Natural killer cell treated with Interleukin-12 subunit alpha and Interleukin-12 subunit beta and Interleukin-15 and Interleukin-18, amount 100 ng/mL, for 72 hours (primary cell): ENCODE measurements at regions not wholly inside any gene's neighbourhood (a gene's known extent, or its start where the extent isn't known, plus 50 kb on each side); places are given as distances from the start of the nearest gene placed in this dataset.
"Not testable (repeated sequence)": the region's sequence is repeated elsewhere in the genome, so short reads cannot be mapped to it uniquely, and the experiment has no call there.

ENCODE experiments used
- ATAC-seq, 2 donors: fragments of 150-1000 bp; cut with Tn5 transposase in 1 of 2; sonication (Bioruptor Pico), chemical (Tn5 transposase) in 1 of 2; 2 replicates each; pipeline ENCODE4 v1.10.0; 2021
- DNase-seq: peaks from one replicate; pipeline ENCODE4 v3.0.0; 2022; ENCODE audit warnings: low spot score
- H3K27ac Mint-ChIP-seq, 2 donors: 1 replicate in 1 of 2; 2 replicates in 1 of 2; pipeline ENCODE4 v1.8.0; 2022; ENCODE audit warnings: mixed read lengths in 2 of 2, mild to moderate bottlenecking in 1 of 2, moderate library complexity in 1 of 2
- H3K27me3 Mint-ChIP-seq, 2 donors: 1 replicate in 1 of 2; 2 replicates in 1 of 2; pipeline ENCODE4 v1.8.0; 2022; ENCODE audit warnings: mixed read lengths in 2 of 2
- H3K36me3 Mint-ChIP-seq: one replicate; pipeline ENCODE4 v1.8.0; 2022; ENCODE audit warnings: mixed read lengths
- H3K4me1 Mint-ChIP-seq, 2 donors: 1 replicate in 1 of 2; 2 replicates in 1 of 2; pipeline ENCODE4 v1.8.0; 2022; ENCODE audit warnings: low read depth in 2 of 2, mixed read lengths in 2 of 2, mild to moderate bottlenecking in 1 of 2
- H3K4me3 Mint-ChIP-seq: one replicate; pipeline ENCODE4 v1.8.0; 2022; ENCODE audit warnings: mixed read lengths
- H3K9me3 Mint-ChIP-seq: 2 replicates; pipeline ENCODE4 v1.8.0; 2022; ENCODE audit warnings: mixed read lengths

DNA sequence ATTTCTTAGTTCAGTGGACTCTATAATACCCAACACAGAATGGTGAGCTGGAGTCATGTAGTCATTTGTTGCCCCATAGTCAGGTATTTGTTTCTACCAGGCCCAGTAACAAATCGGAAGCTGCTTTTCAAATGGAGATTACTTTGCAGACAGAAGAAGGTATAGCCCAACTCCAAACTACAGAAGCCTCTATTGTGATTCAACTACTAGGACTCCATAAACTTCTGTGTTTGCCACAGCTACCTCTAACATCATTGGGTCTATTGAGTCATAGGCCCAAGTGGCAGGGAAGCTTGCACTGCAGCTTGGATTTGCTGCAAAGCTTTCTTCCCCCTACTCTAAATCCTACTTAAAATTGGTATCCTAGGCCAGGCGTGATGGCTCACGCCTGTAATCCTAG lies 148.8 kb upstream of the STK26 start:
- Mint-ChIP-seq H3K27me3 (peaks cover 0 to 13% of the 10 kb centered on the region in 2 donors), H3K4me3 (no peak overlapping the region), H3K4me1 (no peaks in the 10 kb centered on the region), H3K36me3 (no peaks in the 10 kb centered on the region), H3K9me3 (no peaks in the 10 kb centered on the region), H3K27ac (no peak overlapping the region)
- DNase-seq (no peak), ATAC-seq (no peak)

- H3K4me3 Mint-ChIP-seq, H3K36me3 Mint-ChIP-seq, H3K4me1 Mint-ChIP-seq, H3K27ac Mint-ChIP-seq, ATAC-seq, DNase-seq, H3K9me3 Mint-ChIP-seq: not testable (repeated sequence)
- H3K27me3 Mint-ChIP-seq = peaks cover 0 to 20% of the 10 kb centered on the region in 2 donors
Observed at GRCh38 chrX:131875827-131876226, 147.3 kb upstream of the STK26 start.

DNA sequence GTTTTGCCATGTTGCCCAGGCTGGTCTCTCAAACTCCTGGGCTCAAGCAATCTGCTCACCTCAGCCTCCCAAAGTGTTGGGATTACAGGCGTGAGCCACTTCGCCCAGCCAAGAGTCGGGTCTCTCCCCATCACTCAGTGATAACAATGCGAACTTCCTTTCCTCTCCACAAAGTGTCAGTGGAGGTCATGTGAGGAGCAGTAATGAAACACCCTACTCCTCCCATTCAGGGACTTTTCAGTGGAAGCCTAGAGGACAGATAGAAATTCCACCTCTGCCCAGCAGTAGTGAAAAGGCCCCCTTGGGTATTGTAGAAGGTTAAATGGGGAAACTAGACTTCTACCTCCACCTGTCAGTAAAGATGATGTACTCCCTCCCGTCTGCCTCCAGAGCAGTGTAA lies 141.9 kb upstream of the STK26 start:
- Mint-ChIP-seq H3K36me3 (no peaks in the 10 kb centered on the region), H3K9me3 (no peaks in the 10 kb centered on the region), H3K27me3 (peaks cover 0 to 28% of the 10 kb centered on the region in 2 donors), H3K27ac (no peak overlapping the region), H3K4me1 (no peaks in the 10 kb centered on the region), H3K4me3 (no peak overlapping the region)
- DNase-seq (no peak), ATAC-seq (no peak)

DNA sequence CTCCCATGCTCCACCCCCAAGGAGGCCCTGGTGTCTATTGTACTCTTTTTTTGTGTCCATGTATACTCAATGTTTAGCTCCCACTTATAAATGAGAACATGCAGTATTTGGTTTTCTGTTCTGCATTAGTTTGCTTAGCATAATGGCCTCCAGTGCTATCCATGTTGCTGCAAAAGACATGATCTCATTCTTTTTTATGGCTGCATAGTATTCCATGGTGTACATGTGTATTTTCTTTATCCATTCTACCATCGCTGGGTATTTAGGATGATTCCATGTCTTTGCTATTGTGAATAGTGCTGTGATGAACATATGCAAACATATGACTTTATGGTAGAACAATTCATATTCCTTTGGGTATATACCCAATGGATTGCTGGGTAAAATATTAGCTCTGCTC lies 138.1 kb upstream of the STK26 start:
- ATAC-seq, H3K27ac Mint-ChIP-seq: not testable (repeated sequence)

GRCh38 chrX:131893857-131894256 lies 129.2 kb upstream of the STK26 start:
- ATAC-seq, DNase-seq, H3K9me3 Mint-ChIP-seq, H3K4me3 Mint-ChIP-seq, H3K36me3 Mint-ChIP-seq, H3K27ac Mint-ChIP-seq, H3K4me1 Mint-ChIP-seq: not testable (repeated sequence)
- peaks cover 6 to 20% of the 10 kb centered on the region in 2 donors for H3K27me3 Mint-ChIP-seq

More for the DNA sequence above, 138.1 kb upstream of the STK26 start:
- H3K36me3 Mint-ChIP-seq, H3K4me1 Mint-ChIP-seq, H3K4me3 Mint-ChIP-seq, DNase-seq, H3K9me3 Mint-ChIP-seq: not testable (repeated sequence)
- peaks cover 0 to 20% of the 10 kb centered on the region in 2 donors for H3K27me3 Mint-ChIP-seq

- no peak overlapping the region for H3K4me3 Mint-ChIP-seq
- peaks cover 6 to 24% of the 10 kb centered on the region in 2 donors for H3K27me3 Mint-ChIP-seq
- ATAC-seq (no peak), DNase-seq (no peak)
- no peaks in the 10 kb centered on the region for H3K4me1 Mint-ChIP-seq
- H3K9me3 Mint-ChIP-seq = no peaks in the 10 kb centered on the region
- no peak overlapping the region for H3K27ac Mint-ChIP-seq
- H3K36me3 Mint-ChIP-seq = no peaks in the 10 kb centered on the region
Observed at GRCh38 chrX:131894995-131895394, 128.1 kb upstream of the STK26 start.

GRCh38 chrX:131895807-131896206 lies 127.3 kb upstream of the STK26 start:
- Mint-ChIP-seq H3K9me3 (no peaks in the 10 kb centered on the region), H3K36me3 (no peaks in the 10 kb centered on the region), H3K27ac (no peak overlapping the region), H3K4me1 (no peaks in the 10 kb centered on the region), H3K4me3 (no peak overlapping the region), H3K27me3 (peaks cover 6 to 22% of the 10 kb centered on the region in 2 donors)
- ATAC-seq (no peak), DNase-seq (no peak)

GRCh38 chrX:131901546-131901945 lies 121.6 kb upstream of the STK26 start:
- H3K36me3 Mint-ChIP-seq = no peaks in the 10 kb centered on the region
- no peak overlapping the region for H3K4me3 Mint-ChIP-seq
- no peak for ATAC-seq
- H3K4me1 Mint-ChIP-seq = no peaks in the 10 kb centered on the region
- no peak overlapping the region for H3K27ac Mint-ChIP-seq
- H3K9me3 Mint-ChIP-seq = no peaks in the 10 kb centered on the region
- DNase-seq = no peak
- peaks cover 6 to 24% of the 10 kb centered on the region in 2 donors for H3K27me3 Mint-ChIP-seq

DNA sequence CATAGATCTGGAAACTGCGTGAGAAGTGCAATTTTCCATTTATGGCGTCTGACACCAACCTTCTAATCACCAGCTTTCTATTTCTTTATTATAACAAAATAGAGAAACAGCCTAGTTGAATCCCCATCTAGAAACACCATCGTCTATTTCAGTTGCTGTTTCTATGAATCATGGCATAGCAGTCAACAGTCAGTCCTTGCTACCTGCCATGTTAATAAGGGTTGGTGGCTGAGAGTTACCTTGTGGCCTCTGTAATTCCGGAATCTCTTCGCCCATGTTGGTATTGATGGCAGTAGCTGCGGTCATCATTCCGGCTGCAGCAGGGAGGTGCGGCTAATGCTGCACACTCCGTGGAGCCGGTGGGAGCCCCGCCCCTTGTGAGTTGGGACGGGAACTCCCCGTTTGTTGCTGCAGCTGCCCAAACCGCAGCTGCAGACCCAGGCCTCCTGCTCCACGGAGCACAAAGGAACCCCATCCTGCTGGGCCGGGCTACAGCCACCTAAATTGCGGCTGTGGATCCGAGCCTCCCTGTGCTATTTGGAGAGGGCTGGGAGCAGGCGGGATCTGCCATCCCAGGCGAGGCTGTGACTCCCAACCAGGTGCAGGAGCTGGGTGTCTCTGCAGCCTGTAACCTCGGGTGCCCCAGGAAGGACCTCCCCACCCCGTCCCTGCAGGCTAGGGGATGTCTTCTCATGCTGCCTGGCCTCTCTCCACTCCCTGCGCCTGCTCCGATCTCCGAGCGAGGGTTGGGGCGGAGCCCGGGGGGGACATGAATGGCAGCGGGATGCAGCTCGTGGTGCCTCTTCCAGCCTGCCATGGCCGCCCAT lies 115.4 kb upstream of the STK26 start:
- Mint-ChIP-seq H3K4me1 (no peaks in the 10 kb centered on the region), H3K4me3 (no peak overlapping the region), H3K9me3 (no peaks in the 10 kb centered on the region), H3K36me3 (no peaks in the 10 kb centered on the region), H3K27ac (no peak overlapping the region), H3K27me3 (peaks cover 0 to 27% of the 10 kb centered on the region in 2 donors)
- DNase-seq = no peak
- ATAC-seq = no peak

- no peak overlapping the region for H3K27ac Mint-ChIP-seq
- H3K4me1 Mint-ChIP-seq = no peaks in the 10 kb centered on the region
- H3K27me3 Mint-ChIP-seq = peaks cover 0 to 24% of the 10 kb centered on the region in 2 donors
- no peaks in the 10 kb centered on the region for H3K9me3 Mint-ChIP-seq
- no peak overlapping the region for H3K4me3 Mint-ChIP-seq
- ATAC-seq = no peak
- no peak for DNase-seq
- no peaks in the 10 kb centered on the region for H3K36me3 Mint-ChIP-seq
Observed at GRCh38 chrX:131910586-131910985, 112.5 kb upstream of the STK26 start.

GRCh38 chrX:131915488-131915887 lies 107.6 kb upstream of the STK26 start:
- no peak overlapping the region for H3K27ac Mint-ChIP-seq
- H3K4me1 Mint-ChIP-seq = peaks cover under 1 to 2% of the 10 kb centered on the region in 2 donors
- peaks cover 0 to 22% of the 10 kb centered on the region in 2 donors for H3K27me3 Mint-ChIP-seq
- no peaks in the 10 kb centered on the region for H3K9me3 Mint-ChIP-seq
- no peak overlapping the region for H3K4me3 Mint-ChIP-seq
- no peak for ATAC-seq
- H3K36me3 Mint-ChIP-seq = no peaks in the 10 kb centered on the region
- DNase-seq = no peak

- no peaks in the 10 kb centered on the region for H3K36me3 Mint-ChIP-seq
- DNase-seq (no peak), ATAC-seq (no peak)
- H3K27ac Mint-ChIP-seq = no peak overlapping the region
- no peak overlapping the region for H3K4me3 Mint-ChIP-seq
- peaks cover 0 to 18% of the 10 kb centered on the region in 2 donors for H3K27me3 Mint-ChIP-seq
- H3K4me1 Mint-ChIP-seq = peaks cover 3 to 8% of the 10 kb centered on the region in 2 donors
- no peaks in the 10 kb centered on the region for H3K9me3 Mint-ChIP-seq
Observed at GRCh38 chrX:131917588-131917987, 105.5 kb upstream of the STK26 start.

DNA sequence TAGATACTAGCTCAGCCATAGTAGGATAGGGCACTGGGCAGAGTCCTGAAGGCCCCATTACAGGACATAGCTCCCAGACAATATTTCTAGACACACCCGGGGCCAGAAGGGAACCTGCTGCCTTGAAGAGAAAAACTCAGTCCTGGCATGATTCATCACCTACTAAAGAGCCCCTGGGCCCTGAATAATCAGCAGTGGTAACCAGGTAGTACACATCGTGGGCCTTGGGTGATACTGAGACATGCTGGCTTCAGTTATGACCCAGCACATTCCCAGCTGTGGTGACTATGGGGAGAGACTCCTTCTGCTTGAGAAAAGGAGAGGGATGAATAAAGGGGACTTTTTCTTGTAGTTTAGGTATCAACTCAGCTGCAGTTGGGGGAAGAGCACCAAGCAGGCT lies 104.3 kb upstream of the STK26 start:
- Mint-ChIP-seq H3K27me3 (peaks cover 0 to 16% of the 10 kb centered on the region in 2 donors), H3K9me3 (no peaks in the 10 kb centered on the region), H3K36me3 (no peaks in the 10 kb centered on the region), H3K4me3 (no peak overlapping the region), H3K27ac (no peak overlapping the region), H3K4me1 (peaks cover 3 to 8% of the 10 kb centered on the region in 2 donors)
- DNase-seq = no peak
- ATAC-seq = no peak

GRCh38 chrX:131923614-131924250 lies 99.4 kb upstream of the STK26 start:
- H3K27ac Mint-ChIP-seq = no peak overlapping the region
- no peak for DNase-seq
- H3K9me3 Mint-ChIP-seq = no peaks in the 10 kb centered on the region
- no peaks in the 10 kb centered on the region for H3K36me3 Mint-ChIP-seq
- H3K27me3 Mint-ChIP-seq = peaks cover 0 to 28% of the 10 kb centered on the region in 2 donors
- no peak overlapping the region for H3K4me3 Mint-ChIP-seq
- H3K4me1 Mint-ChIP-seq = peaks cover 3 to 8% of the 10 kb centered on the region in 2 donors
- ATAC-seq = no peak
